Activated CD8-positive, alpha-beta memory T cell treated with anti-CD3 and anti-CD28 coated beads for 24 hours (primary cell): ENCODE measurements at regions not wholly inside any gene's neighbourhood (a gene's known extent, or its start where the extent isn't known, plus 50 kb on each side); places are given as distances from the start of the nearest gene placed in this dataset.

Source experiments
- DNase-seq: peaks from one replicate; pipeline ENCODE4 v3.0.0-alpha.2; 2020

DNA sequence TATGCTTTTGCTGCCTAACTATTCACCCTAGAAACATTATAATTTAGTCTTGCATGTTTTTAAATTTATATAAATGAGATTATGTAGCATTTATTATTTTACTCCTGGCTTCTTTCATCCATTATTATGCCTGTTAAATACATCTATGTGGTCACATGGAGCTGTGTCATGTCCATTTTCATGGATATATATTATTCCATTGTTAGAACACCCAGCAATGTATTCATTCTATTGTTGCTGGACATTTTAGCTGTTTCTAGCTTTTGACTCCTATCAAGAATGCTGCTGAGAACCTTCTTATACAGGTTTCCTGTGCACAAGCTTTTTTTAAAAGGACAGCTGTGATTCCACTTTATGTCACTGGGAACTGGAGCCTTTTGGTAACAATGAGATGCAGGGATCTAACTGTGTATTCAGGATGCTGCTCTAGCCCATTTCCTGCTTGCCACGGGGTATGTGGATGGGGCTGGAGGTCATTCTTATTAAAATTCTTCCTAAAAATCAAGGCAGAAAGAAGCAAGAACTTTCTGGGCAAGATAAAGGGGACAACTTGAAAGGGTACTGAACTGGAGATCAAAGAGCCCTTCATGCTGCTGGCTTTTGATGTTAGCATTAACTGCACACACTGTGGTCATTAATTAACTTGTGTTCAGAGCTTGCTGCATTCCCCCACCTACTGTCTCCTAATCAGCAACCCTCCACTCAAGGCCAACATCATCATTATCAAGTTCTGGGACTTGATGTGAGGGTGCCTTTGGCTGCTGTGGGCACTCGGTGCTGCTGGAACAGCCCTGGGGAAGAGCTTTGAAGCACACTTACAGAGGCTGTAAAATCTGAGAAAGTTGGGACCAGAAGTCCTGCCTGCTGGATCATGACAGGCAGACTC is 96.6 kb upstream of the AKIRIN2 start:
- no peak for DNase-seq

DNA sequence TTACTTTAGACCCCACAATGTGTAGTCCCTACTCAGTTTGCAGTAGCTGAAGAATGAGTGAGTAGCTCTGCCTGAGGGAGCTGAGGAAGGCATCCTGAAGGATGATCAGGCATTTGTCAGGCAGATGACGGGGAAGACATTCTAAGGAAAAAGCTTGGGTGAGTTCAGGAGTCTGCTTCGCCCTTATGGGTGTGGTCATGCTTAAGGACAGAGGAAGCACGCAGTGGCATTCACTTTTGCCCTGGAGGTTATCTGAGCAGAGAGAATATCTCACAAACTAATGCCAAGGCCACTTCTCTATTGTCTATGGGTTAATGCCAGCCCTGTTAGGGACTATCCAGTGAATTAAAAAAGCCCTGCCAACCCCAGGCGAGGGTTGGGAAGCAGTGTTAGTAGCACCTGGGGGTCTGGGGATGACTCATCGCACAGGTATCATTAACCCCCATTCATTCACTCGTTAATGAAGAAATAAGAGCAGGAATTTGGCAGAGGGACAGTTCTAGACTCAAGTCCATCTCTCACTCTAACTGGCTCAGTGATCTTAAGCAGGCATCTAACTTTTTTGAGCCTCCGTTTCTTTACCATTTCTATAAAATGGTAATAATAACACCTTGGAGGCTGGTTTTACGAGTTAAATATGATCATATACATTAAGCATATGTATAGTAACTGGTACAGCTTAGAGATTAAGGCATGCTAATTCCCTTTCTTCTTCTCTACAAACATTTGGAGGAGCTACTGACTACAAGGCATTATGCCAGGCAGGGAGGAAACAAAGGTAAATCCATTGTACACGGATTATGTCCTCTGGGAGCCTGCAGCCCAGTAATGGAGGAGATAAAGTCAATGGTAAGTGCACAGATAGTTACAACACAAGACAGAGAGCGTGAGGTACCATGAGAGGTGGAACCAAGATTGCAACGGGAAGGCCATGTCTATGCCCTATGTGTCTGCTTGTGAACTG is 93.2 kb upstream of the AKIRIN2 start:
- DNase-seq = no peak

DNA sequence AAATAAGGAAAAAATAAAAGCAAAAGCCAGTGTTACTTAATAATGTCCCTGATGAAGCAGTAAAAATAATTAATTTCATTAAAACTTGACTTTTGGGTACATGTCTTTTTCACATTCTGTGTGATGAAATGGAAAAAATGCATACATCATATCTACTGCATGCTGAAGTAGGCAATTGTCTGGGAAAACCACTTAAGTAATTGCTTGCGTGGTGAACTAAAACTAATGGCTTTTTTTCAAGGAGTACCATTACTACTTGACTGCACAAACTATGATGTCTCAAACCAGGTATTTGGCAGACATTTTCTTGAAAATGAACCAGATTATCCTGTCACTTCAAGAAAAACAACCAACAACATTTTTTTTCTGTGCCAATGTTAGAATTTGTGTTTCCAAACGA is 91.3 kb upstream of the AKIRIN2 start:
- DNase-seq = no peak

DNA sequence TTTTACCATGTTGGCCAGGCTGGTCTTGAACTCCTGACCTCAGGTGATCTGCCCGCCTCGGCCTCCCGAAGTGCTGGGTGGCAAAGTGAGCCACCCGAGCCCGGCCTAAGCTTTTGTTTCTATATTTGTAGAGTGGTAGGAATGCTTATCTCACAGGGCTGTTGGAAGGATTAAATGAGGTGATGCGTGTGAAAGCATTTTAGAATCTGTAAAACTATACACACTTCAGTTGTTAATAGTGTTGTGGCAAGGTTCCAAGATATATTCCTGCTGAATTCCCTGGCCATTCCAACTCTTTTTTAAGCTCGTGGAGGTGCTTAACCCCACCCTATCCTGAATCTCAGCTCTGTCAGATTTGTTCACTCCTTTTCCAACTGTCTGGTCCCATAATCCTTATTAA is 89.9 kb upstream of the AKIRIN2 start:
- no peak for DNase-seq

DNA sequence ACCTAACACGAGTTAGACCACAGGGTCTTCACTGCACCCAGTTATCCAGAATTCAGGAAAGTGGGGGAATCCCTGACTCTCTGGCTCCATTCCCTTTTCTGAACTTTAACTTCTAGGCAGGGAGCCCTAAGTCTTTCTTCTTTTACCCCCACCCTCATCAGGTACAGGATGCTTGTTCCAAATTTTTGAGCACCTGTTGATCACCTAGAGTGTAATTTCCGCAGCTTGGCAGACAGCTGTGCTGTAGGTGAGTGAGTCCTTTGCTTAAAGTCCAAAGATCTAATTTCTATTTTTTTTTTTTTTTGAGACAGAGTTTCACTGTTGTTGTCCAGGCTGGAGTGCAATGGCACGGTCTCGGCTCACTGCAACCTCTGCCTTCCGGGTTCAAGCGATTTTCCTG is 89.5 kb upstream of the AKIRIN2 start:
- no peak for DNase-seq

DNA sequence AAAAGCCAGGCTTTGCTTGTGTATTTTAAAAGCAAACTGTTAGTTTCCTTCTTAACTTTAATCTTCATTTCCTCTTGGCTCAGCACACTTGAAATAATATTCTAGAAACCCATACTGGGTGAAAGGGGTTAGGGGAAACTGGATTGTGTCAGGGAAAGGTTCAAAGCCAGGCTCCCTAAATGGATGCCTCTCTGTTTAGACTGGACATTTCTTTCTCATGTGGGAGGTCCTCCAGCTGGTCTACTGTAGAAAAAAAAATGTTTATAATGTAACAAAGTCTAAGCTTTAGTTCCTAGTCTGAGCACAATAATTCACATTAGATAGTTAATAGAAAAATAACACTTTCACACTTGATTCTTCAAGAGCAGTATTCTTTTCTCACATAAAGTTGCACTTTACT is 89.0 kb upstream of the AKIRIN2 start:
- DNase-seq = no peak

DNA sequence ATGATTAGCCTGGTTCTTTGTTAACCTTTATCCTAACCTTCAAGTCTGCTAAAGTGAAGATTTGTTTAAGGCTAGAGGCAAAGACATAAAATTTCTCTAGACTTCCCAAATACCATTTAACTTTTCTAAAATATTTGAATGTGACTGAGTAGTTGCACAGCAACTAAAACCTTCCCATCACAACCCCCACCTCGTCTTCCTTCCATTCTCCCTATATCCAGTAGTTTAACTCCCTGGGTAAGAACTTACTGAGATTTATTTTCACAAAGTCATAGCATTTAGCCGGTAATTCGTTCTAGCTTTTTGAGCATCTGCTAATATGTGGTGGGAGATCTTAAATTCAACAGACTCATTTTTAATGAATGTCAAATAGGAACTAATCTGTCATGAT is 87.9 kb upstream of the AKIRIN2 start:
- no peak for DNase-seq

DNA sequence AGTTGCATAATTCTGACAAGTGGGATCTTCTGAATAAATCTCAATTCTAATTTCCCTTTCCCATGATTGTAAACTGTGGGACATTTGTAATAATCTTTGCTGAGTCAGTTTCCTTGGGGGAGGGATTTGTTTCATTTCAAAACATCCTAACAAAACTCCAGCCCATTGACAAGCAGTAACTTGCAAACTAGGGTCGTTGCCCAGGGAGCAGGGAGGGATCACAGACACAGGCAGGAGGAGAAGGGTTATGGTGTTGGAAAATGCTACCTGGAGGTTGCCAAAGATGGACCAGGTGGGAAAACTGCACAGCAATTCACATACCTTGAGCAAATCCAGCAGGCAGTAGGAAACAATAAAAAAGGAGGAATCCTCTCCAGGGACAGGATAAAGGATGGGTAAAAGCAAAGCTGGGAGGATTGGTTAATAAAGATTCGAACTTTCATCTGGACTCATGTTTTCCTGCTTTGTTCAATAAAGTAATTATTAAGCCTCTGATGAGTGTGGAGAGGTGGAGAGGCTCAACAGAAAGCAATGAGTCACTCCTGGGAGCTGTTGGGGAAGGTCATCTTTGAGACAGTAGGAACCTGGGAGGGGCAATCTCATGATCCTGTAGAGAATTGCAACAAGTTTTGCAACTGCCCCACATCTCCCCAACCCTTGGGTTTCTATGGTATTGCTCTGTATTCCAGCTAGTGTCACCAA is 87.3 kb upstream of the AKIRIN2 start:
- DNase-seq = no peak

DNA sequence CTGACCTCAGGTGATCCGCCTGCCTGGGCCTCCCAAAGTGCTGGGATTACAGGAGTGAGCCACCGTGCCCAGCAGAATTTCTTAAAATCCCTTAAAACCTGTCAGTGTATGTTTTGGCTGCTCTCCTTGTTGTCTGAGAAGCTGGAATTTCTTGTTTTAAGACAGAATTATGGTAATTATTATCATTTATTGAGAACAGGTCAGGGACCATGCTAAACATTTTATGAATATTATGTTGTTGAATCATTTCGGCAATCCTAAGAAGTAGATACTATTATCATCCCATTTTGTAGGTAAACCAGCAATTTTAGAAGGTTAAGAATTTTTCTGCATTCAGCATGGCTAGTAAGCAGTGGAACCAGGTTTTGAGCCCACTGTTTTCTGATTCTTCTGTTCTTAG is 86.1 kb upstream of the AKIRIN2 start:
- DNase-seq = no peak

DNA sequence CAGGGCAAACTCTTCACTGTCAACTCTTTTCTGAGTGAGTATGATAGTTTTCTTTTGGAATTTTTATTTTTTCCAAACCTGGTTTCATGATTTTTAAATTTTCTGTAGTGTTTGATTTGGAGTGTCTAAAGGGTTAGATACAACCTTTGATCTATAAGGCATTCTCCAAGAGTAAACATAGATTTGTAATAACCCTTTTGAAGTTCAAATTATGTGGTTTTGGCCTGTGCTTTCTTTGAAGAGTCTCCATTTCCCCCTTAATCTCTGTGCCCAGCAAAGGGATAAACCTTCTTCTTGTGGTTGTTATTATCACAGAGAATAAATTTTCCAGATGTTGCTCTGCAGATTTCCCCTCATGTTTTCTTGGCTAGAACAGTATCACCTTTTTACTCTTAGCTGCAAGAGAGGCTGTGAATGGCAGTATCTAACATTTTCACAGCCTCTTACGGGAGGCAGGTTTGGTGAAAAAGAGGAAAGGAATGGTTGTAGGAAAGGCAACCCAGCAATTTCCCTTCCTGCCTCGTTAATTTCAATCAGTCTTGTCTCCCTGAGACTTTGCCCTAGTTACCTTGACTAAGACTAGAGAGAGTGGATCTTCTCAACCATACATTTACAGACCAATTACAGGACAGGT is 83.3 kb upstream of the AKIRIN2 start:
- DNase-seq = no peak

DNA sequence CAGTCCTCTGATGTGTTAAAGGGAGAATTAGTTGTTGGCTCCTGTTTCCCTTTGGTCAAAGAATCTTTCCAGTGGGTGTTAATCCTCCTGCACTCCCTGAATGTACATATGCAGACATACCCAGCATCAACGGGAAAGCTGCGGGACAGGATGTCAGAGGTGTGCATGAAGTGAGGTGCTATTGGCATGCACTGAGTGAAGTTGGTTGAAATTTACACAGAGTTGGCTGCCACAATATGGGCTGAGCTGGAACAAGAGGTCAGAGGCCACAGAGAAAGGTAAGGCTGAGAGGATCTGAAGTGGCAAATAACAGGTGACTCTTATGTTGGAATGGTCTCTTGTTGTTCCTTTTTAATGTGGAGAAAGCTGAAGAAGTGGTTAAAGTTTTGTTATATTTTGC is 82.7 kb upstream of the AKIRIN2 start:
- DNase-seq = no peak

DNA sequence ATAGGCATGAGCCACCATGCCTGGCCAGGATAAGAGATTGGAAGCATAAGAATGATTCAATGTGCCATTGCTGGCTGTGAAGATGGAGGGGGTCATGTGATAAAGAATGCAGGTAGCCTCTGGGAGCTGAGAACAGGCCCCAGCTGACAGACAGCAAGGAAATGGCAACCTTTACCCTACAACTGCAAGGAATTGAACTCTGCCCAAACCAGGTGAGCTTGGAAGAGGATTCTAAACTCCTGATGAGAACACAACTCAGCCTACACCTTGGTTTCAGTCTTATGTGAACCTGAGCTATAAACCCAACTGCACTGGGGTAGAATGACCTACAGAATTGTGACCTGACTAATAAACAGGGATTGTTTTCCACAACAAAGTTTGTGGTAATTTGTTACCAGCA is 82.0 kb upstream of the AKIRIN2 start:
- no peak for DNase-seq

DNA sequence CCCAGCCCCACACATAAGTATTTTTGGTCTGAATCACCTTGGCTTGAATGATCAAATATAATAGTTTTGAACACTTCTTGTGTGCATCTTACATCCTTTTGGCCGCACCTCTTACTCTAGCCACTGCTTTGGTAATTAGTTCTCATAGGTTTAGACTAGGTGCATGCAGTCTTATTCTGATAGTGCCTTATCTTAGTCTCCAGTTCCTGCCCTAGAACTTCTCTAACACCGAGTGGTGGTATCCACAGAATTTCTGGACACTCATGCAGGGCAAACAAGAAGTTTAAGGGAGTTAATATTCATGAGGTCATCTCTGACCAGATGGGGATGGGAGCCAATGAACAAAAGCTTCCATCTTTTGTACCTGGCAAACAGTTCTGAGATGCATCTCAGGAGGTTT is 77.5 kb upstream of the AKIRIN2 start:
- no peak for DNase-seq

DNA sequence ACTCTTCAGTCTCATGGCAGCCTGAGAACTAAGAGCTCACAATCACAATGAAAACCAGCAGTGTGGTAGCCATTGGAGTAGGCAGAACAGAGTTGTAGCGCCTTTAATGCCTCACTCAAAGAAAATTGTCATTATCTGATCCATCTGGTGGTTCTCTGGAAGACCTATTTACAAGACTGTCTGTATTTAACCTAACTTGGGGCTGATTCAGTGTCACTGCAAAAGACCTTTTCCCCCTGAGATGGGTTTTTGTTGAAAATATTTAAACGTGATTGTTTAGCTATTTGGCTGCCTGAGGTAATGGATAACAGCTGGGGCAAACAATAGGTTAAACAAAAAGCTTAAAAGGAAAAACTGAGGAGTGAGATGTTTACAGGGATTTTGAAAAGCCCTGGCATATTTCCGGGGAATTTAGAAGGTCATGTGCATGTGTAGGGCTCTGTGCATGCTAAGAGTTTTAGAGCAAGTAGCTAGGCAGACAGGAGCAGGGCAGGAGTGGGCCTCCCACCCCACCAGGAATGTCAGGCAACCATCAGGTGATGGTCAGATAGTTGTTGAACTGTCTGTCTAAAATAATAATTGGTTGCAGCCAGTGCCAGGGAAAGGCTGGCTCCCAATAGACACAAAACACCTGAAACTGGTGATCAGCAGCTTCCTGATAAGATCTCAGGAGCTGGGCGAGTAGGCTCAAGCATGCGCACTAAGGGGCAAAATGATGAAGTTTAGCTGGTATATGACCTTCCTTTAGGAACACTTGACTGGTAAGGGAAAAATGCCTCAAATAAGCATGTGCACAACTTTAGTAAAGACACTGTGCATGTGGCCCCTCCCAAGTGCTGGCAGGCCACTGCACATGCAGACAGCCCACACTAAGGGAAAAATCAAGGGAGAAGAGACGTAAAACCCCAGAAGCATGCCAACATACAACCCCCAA is 70.8 kb upstream of the AKIRIN2 start:
- no peak for DNase-seq

DNA sequence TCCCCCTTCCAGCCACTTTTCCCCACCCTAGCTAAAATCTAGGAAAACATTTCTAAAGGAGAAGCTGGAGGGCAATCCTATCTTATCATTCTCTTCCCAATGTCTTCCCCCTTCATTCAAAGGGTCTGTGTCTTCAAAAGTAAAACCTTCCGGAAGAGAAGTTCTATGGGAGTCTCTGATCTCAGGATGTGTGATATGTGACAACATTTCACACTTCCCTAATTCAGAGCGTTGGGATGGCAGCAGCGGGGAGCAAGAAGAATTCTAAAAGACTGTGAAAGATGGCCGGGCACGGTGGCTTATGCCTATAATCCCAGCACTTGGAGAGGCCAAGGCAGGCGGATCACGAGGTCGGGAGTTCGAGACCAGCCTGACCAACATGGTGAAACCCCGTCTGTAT is 65.4 kb upstream of the AKIRIN2 start:
- DNase-seq = no peak

DNA sequence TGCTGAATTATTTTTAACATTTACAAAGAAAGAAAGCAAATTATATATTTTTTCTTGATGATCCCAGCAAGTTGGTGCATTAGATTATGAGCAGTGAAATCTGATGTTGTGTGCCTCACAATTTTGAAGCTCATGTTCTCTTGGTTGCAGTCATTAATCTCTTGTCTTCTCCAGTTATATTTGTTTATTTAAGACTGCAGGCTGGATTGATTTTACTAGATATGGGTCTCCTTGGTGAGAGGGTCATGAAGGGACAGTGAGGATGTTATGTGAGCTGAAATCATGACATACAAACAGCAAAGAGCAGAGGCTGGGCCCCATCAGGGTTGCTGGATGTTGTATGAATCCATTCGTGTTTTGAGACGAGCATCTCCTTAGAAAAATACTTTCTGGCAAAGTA is 64.2 kb upstream of the AKIRIN2 start:
- DNase-seq = no peak

DNA sequence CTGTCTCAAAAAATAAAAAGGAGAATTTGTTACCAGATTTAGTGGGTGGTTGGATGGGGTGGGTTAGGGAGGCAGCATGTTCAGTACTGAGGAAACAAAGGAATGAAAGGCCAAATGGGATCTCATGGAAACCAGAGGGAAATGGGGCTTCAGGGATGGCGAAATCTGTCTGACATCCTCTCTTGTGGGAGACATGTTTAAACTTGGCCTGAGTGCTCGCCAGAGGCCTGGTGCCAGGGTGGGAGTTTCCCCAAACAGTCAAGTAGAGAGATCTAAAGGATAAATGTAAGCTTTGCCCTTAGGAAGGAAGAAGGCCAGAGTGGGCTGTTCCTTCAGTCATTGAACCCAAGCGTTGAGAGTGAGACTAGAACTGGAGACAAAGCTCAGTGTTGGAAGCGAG is 61.9 kb upstream of the AKIRIN2 start:
- no peak for DNase-seq

DNA sequence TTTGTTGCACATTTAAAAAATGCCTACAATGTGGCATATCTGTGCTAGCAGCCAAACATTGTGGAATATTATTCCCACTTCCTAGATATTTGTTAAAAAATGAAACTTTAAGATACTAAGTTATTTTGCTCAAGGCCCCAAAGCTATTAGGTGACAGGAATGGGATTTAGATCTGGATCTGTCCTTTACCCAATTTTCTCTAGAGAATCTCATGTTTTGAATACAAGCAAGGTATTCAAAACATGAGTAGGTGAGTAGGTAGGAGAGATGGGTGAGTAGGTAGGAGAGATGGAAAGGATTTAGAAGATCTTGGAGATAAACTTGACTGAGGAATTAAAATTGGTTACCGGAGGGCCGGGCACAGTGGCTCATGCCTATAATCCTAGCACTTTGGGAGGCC is 61.2 kb upstream of the AKIRIN2 start:
- DNase-seq = no peak

DNA sequence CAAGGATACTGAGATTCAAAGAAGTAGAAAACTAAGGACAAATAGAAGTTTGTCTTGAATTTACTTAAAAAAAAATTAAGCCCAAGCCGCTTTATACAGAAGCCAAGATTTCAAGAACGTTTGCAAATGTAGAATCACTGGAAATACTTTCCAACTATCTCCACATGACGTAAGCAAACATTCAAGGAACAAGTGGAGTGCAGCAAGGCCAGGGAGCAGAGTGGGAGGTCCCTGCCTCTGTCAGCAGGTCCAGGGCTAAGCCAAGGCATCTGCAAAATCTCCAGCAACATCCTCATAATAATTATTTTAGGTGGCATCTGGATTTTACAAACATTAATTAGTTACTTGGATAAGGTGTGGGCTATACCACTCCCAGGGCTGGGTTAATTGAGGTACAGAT is 60.1 kb upstream of the AKIRIN2 start:
- DNase-seq = no peak

DNA sequence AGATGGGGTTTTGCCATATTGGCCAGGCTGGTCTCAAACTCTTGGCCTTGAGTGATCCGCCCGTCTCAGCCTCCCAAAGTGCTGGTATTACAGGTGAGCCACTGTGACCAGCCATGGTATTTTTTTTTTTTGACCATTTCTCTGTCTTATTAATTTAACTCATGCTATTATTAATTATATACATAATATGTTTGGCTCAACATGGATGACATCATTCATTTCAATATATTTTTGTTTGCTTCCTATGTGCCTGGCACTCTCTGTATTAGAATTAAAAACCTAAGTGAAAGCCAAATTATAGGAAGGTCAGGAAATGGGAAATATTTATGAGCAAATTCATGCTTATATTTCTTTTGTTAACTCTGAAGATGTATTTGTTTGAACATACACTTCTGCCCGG is 55.8 kb upstream of the AKIRIN2 start:
- DNase-seq = no peak

DNA sequence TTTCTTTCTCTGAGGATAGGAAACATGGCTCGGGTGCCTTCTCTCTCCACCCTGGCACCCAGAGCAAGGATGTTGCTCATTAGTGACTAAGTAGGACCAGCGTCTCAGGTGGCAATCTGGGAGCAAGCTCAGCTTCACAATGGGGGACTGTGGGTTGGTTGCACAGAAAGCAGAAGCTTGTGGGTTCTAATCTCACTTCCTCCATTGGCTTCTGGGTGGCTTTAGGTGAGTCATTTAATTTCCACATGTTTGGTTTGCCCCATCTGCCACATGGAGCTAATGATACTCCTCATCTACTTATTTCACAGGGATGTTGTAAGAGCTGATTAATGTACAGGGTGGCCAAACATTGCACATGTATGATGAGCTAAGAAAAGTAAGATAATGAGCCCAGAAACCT is 54.8 kb upstream of the AKIRIN2 start:
- DNase-seq = no peak
